ENCODE measurements at regions not wholly inside any gene's neighbourhood (a gene's known extent, or its start where the extent isn't known, plus 50 kb on each side); places are given as distances from the start of the nearest gene placed in this dataset.

DNA sequence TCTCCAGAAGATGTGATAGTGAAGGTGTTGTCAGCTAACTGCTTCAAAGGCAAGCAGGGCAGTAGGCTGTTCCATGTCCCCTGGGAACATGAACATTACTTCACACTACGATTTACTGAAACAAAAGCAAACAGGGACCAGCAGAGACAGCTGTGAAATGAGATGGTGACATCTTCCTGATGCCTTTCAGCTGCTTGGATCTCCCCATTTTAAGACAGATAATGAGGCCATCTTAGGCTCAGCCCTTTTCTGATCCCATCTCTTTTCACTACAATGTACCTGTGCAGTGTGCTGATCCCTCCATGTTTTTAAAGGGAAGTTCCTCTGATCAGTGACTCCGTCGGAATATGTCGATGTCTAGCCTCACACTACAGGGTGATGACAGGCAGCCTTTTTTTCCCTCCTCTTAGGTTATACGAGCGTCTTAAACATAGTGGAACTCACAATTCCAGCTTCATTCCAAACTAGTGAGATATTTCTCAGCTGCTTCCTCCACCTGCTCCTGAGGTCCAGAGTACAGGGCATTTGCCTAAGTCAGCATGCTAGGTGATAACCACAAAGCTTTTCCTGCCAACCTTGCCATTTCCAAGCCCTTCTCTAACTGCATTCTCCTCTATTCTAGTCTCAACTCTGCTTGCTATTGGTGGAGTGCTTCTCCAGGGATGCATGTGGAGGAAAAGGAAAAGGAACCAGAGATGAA is 87.6 kb upstream of the EGLN3 start:
- no peak for TF ChIP-seq FOXM1 (IDR thresholded peaks at IDR 0.05; ENCODE audit: borderline replicate concordance, low read depth)
- TF ChIP-seq, protein P1, sequence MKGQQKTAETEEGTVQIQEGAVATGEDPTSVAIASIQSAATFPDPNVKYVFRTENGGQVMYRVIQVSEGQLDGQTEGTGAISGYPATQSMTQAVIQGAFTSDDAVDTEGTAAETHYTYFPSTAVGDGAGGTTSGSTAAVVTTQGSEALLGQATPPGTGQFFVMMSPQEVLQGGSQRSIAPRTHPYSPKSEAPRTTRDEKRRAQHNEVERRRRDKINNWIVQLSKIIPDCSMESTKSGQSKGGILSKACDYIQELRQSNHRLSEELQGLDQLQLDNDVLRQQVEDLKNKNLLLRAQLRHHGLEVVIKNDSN (IDR thresholded peaks at IDR 0.05), result no peak
- no peak for TF ChIP-seq ZBTB7A (IDR thresholded peaks at IDR 0.05; ENCODE audit: low read depth)
- TF ChIP-seq, protein P2, sequence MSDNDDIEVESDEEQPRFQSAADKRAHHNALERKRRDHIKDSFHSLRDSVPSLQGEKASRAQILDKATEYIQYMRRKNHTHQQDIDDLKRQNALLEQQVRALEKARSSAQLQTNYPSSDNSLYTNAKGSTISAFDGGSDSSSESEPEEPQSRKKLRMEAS (IDR thresholded peaks at IDR 0.05), result no peak
- TF ChIP-seq TAF1 (IDR thresholded peaks at IDR 0.05; ENCODE audit: low read depth), result no peak
- TF ChIP-seq, protein P3, sequence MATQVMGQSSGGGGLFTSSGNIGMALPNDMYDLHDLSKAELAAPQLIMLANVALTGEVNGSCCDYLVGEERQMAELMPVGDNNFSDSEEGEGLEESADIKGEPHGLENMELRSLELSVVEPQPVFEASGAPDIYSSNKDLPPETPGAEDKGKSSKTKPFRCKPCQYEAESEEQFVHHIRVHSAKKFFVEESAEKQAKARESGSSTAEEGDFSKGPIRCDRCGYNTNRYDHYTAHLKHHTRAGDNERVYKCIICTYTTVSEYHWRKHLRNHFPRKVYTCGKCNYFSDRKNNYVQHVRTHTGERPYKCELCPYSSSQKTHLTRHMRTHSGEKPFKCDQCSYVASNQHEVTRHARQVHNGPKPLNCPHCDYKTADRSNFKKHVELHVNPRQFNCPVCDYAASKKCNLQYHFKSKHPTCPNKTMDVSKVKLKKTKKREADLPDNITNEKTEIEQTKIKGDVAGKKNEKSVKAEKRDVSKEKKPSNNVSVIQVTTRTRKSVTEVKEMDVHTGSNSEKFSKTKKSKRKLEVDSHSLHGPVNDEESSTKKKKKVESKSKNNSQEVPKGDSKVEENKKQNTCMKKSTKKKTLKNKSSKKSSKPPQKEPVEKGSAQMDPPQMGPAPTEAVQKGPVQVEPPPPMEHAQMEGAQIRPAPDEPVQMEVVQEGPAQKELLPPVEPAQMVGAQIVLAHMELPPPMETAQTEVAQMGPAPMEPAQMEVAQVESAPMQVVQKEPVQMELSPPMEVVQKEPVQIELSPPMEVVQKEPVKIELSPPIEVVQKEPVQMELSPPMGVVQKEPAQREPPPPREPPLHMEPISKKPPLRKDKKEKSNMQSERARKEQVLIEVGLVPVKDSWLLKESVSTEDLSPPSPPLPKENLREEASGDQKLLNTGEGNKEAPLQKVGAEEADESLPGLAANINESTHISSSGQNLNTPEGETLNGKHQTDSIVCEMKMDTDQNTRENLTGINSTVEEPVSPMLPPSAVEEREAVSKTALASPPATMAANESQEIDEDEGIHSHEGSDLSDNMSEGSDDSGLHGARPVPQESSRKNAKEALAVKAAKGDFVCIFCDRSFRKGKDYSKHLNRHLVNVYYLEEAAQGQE (IDR thresholded peaks at IDR 0.05; ENCODE audit: low read depth), result no peak
- TF ChIP-seq YY1 (IDR thresholded peaks at IDR 0.05; ENCODE audit: low read depth), result no peak
- no peak for TF ChIP-seq EP300 (IDR thresholded peaks at IDR 0.05; ENCODE audit: borderline replicate concordance)
- no peak for TF ChIP-seq TEAD4 (IDR thresholded peaks at IDR 0.05)
- TF ChIP-seq EGR1 (IDR thresholded peaks at IDR 0.05), result no peak
- no peak for TF ChIP-seq TCF12 (IDR thresholded peaks at IDR 0.05; ENCODE audit: low read depth)
